Endothelial cell of umbilical vein (primary cell): ENCODE measurements at regions not wholly inside any gene's neighbourhood (a gene's known extent, or its start where the extent isn't known, plus 50 kb on each side); places are given as distances from the start of the nearest gene placed in this dataset.

Source experiments
- BruUV-seq: library from RNA; stranded (reverse); fragments of 400-500 nt; replicated peaks from 2 replicates; lab custom pipeline; 2021; lab: Mats Ljungman, UMichigan
- CTCF ChIA-PET: fragments of 300-600, 350-600 bp; sonication (Branson Sonifier 250); formaldehyde crosslinking; loops from one replicate; lab custom pipeline; 2021; ENCODE audit warnings: antibody characterized with exemption, inconsistent platforms; lab: Charles Lee
- POLR2A ChIA-PET: fragments of 300-600, 350-600 bp; sonication (Branson Sonifier 250); formaldehyde crosslinking; loops from one replicate; lab custom pipeline; 2021; ENCODE audit warnings: antibody characterized with exemption, inconsistent platforms; lab: Charles Lee
- DNase-seq: peaks from one replicate; pipeline ENCODE4 v3.0.0-alpha.2; 2011; ENCODE audit warnings: low read depth, low spot score
- FAIRE-seq: peaks from 2 replicates; lab custom pipeline; 2011; peaks lifted over from hg19 to GRCh38; lab: Jason Lieb, UNC
- H2AFZ ChIP-seq: 2 replicates; pipeline ENCODE4 v1.6.0; 2012; ENCODE audit warnings: low read depth, low read length, control low read depth, inconsistent platforms
- H3K27ac ChIP-seq: 2 replicates; pipeline ENCODE4 v1.5.1; 2011; ENCODE audit warnings: low read depth, mild to moderate bottlenecking, control low read depth, low read length, moderate library complexity; ENCODE audit not compliant: insufficient read depth
- H3K27me3 ChIP-seq, 2 experiments: 2 replicates each; pipeline versions ENCODE4 v1.6.0 to v1.6.1; 2011; ENCODE audit warnings: low read length in 2 of 2, mixed read lengths in 1 of 2; ENCODE audit not compliant: control insufficient read depth in 2 of 2, insufficient read depth in 2 of 2
- H3K36me3 ChIP-seq, 2 experiments: 2 replicates in 1 of 2; 3 replicates in 1 of 2; pipeline ENCODE4 v1.5.1; 2011; ENCODE audit warnings: low read length in 2 of 2, mild to moderate bottlenecking in 1 of 2, moderate library complexity in 1 of 2; ENCODE audit not compliant: control insufficient read depth in 2 of 2, insufficient read depth in 2 of 2; ENCODE audit errors: extremely low read depth in 1 of 2
- H3K4me1 ChIP-seq: 3 replicates; pipeline ENCODE4 v1.5.1; 2011; ENCODE audit warnings: mild to moderate bottlenecking, low read length; ENCODE audit not compliant: control insufficient read depth, insufficient read depth; ENCODE audit errors: extremely low read depth
- H3K4me2 ChIP-seq: 2 replicates; pipeline ENCODE4 v1.6.1; 2011; ENCODE audit warnings: low read length, control low read depth, mixed read lengths; ENCODE audit not compliant: insufficient read depth
- H3K4me3 ChIP-seq, 3 experiments: fragments of 200-600 bp in 1 of 3; sonication (generic), shearing (Covaris generic) in 1 of 3; replicated peaks in 1 of 3; 2 replicates each; pipeline ENCODE4 v1.5.1; 2011 to 2016; ENCODE audit warnings: control low read depth in 3 of 3, low read length in 3 of 3, mild to moderate bottlenecking in 2 of 3, inconsistent platforms in 1 of 3, low read depth in 1 of 3, moderate library complexity in 1 of 3; ENCODE audit not compliant: insufficient read depth in 1 of 3
- H3K79me2 ChIP-seq: 2 replicates; pipeline ENCODE4 v1.6.0; 2012; ENCODE audit warnings: low read length, inconsistent platforms; ENCODE audit not compliant: control insufficient read depth, insufficient read depth
- H3K9ac ChIP-seq: replicated peaks from 2 replicates; pipeline ENCODE3; 2011; ENCODE audit warnings: low read length, control low read depth; ENCODE audit not compliant: insufficient read depth; ENCODE audit errors: extremely low read depth
- H3K9me1 ChIP-seq: replicated peaks from 3 replicates; pipeline ENCODE4 v1.6.0; 2011; ENCODE audit warnings: mild to moderate bottlenecking, low read length; ENCODE audit not compliant: control insufficient read depth, insufficient read depth; ENCODE audit errors: extremely low read depth
- H3K9me3 ChIP-seq: replicated peaks from 2 replicates; pipeline ENCODE4 v1.5.1; 2012; ENCODE audit warnings: low read length, inconsistent platforms; ENCODE audit not compliant: control insufficient read depth, insufficient read depth
- H4K20me1 ChIP-seq: replicated peaks from 2 replicates; pipeline ENCODE3; 2011; ENCODE audit warnings: mild to moderate bottlenecking, low read length; ENCODE audit not compliant: control insufficient read depth, insufficient read depth; ENCODE audit errors: extremely low read depth
- CTCF ChIP-seq, 2 donors: IDR thresholded peaks; 1 replicate in 1 of 2; 2 replicates in 1 of 2; pipeline ENCODE4 v1.5.1; 2011; ENCODE audit warnings: low read length in 2 of 2, mild to moderate bottlenecking in 2 of 2, moderate library complexity in 2 of 2, control low read depth in 1 of 2, inconsistent platforms in 1 of 2, low read depth in 1 of 2; ENCODE audit not compliant: insufficient read depth in 1 of 2; ENCODE audit errors: extremely low read depth in 1 of 2
- EZH2 ChIP-seq: IDR thresholded peaks from 2 replicates; pipeline ENCODE4 v1.6.1; 2012; ENCODE audit warnings: borderline replicate concordance, low read depth, mild to moderate bottlenecking, moderate library complexity, low read length, inconsistent platforms; ENCODE audit not compliant: severe bottlenecking
- FOS ChIP-seq: IDR thresholded peaks from 2 replicates; pipeline ENCODE4 v1.6.1; 2011; ENCODE audit warnings: mild to moderate bottlenecking, low read length, moderate library complexity, borderline replicate concordance; ENCODE audit not compliant: insufficient read depth
- GATA2 ChIP-seq: IDR thresholded peaks from 2 replicates; pipeline ENCODE4 v1.7.0; 2011; ENCODE audit warnings: low read depth, mild to moderate bottlenecking, moderate library complexity, mixed read lengths, low read length; ENCODE audit not compliant: insufficient read length, insufficient read depth
- JUN ChIP-seq: IDR thresholded peaks from 2 replicates; pipeline ENCODE4 v1.6.1; 2011; ENCODE audit warnings: borderline replicate concordance, low read depth; ENCODE audit not compliant: insufficient read length, insufficient read depth
- MAX ChIP-seq: IDR thresholded peaks from 2 replicates; pipeline ENCODE4 v1.6.1; 2011; ENCODE audit not compliant: insufficient read depth, insufficient read length
- MYC ChIP-seq: IDR thresholded peaks from one replicate; pipeline ENCODE4 v1.6.1; 2011; ENCODE audit warnings: mild to moderate bottlenecking, low read depth, low read length
- POLR2A ChIP-seq: IDR thresholded peaks from 2 replicates; pipeline ENCODE4 v1.6.1; 2012; ENCODE audit warnings: low read depth, mild to moderate bottlenecking, control low read depth, low read length
- POLR2AphosphoS5 ChIP-seq: IDR thresholded peaks from 2 replicates; pipeline ENCODE4 v1.6.1; 2012; ENCODE audit warnings: low read depth, mild to moderate bottlenecking, control low read depth, low read length, moderate library complexity; ENCODE audit not compliant: insufficient read depth
- dilution Hi-C: fragments of 300-500 bp; cut with MboI; formaldehyde crosslinking; loops from one replicate; pipeline ENCODE4 v1.15.0; 2019; ENCODE audit warnings: low sequenced_read_pairs; ENCODE audit not compliant: extremely low pct_ligation_motif_present
- intact Hi-C: fragments of 100-400 bp; cut with micrococcal nuclease; formaldehyde crosslinking; loops from one replicate; pipeline ENCODE4 v1.10.0; 2022

GRCh38 chr11:25702417-25702816, 629.5 kb upstream of the ANO3 start:
- FAIRE-seq: no peak
- Histone ChIP-seq H3K36me3 (no peaks in the 10 kb centered on the region), H3K9ac (no peak overlapping the region), H3K4me3 (no peak overlapping the region), H2AFZ (no peak overlapping the region), H3K27ac (no peak overlapping the region), H3K27me3 (no peaks in the 10 kb centered on the region), H3K4me1 (no peaks in the 10 kb centered on the region), H3K9me3 (peaks cover 2% of the 10 kb centered on the region), H4K20me1 (no peaks in the 10 kb centered on the region), H3K4me2 (no peak overlapping the region), H3K9me1 (no peaks in the 10 kb centered on the region), H3K79me2 (no peaks in the 10 kb centered on the region)
- no TSS peak for BruUV-seq
- POLR2A ChIA-PET: no interaction called here
- dilution Hi-C loops: no loop called here
- intact Hi-C loops: no loop called here
- TF ChIP-seq MYC: no peak
- TF ChIP-seq FOS: no peak
- no peak for TF ChIP-seq MAX
- no peak for TF ChIP-seq CTCF (IDR thresholded peaks at IDR 0.05; ENCODE audit: extremely low read depth in 1 of 2, insufficient read depth in 1 of 2, low read depth in 1 of 2, low read length in 2 of 2)
- CTCF ChIA-PET: no interaction called here
- DNase-seq: no peak

- ChIA-PET CTCF (no interaction called here), POLR2A (no interaction called here)
- Histone ChIP-seq H3K4me2 (no peak overlapping the region), H3K4me3 (no peak overlapping the region), H3K27ac (no peak overlapping the region), H3K79me2 (no peaks in the 10 kb centered on the region), H3K27me3 (no peaks in the 10 kb centered on the region), H4K20me1 (no peaks in the 10 kb centered on the region), H3K36me3 (no peaks in the 10 kb centered on the region), H3K9ac (no peak overlapping the region), H2AFZ (no peak overlapping the region), H3K4me1 (no peaks in the 10 kb centered on the region), H3K9me1 (no peaks in the 10 kb centered on the region), H3K9me3 (peaks cover 2% of the 10 kb centered on the region)
- intact Hi-C loops (no loop called here), dilution Hi-C loops (no loop called here)
- no peak for FAIRE-seq
- no TSS peak for BruUV-seq
- TF ChIP-seq CTCF (IDR thresholded peaks at IDR 0.05; ENCODE audit: extremely low read depth in 1 of 2, insufficient read depth in 1 of 2, low read depth in 1 of 2, low read length in 2 of 2) (no peak), MYC (no peak), EZH2 (no peak), JUN (no peak), POLR2A (no peak), GATA2 (no peak), POLR2AphosphoS5 (no peak), FOS (no peak), MAX (no peak)
- DNase-seq: no peak
These were observed 621.0 kb upstream of the ANO3 start for GRCh38 chr11:25710975-25711374.
